ENCODE measurements at regions not wholly inside any gene's neighbourhood (a gene's known extent, or its start where the extent isn't known, plus 50 kb on each side); places are given as distances from the start of the nearest gene placed in this dataset.

GRCh38 chr10:105356626-105357025 lies 715.5 kb downstream of the SORCS3 start:
- ATAC-seq (ENCODE audit: low FRiP score), result no peak
- no peak for TF ChIP-seq CTCF (IDR thresholded peaks at IDR 0.05)

GRCh38 chr10:105354010-105354409 lies 712.9 kb downstream of the SORCS3 start:
- TF ChIP-seq CTCF (IDR thresholded peaks at IDR 0.05), result no peak
- ATAC-seq (ENCODE audit: low FRiP score) (no peak), DNase-seq (ENCODE audit: low spot score) (no peak)

More at GRCh38 chr10:105356626-105357025, 715.5 kb downstream of the SORCS3 start:
- no peak for DNase-seq (ENCODE audit: low spot score)

- ATAC-seq (ENCODE audit: low FRiP score) (no peak), DNase-seq (ENCODE audit: low spot score) (no peak)
- no peak for TF ChIP-seq CTCF (IDR thresholded peaks at IDR 0.05)
These were observed 711.7 kb downstream of the SORCS3 start for GRCh38 chr10:105352827-105353226.

GRCh38 chr10:105352281-105352680 lies 711.2 kb downstream of the SORCS3 start:
- no peak for TF ChIP-seq CTCF (IDR thresholded peaks at IDR 0.05)
- ATAC-seq (ENCODE audit: low FRiP score) (no peak), DNase-seq (ENCODE audit: low spot score) (no peak)

- no peak for TF ChIP-seq CTCF (IDR thresholded peaks at IDR 0.05)
- no peak for ATAC-seq (ENCODE audit: low FRiP score)
- no peak for DNase-seq (ENCODE audit: low spot score)
These were observed 710.1 kb downstream of the SORCS3 start for GRCh38 chr10:105351187-105351586.

GRCh38 chr10:105347487-105347886 lies 706.4 kb downstream of the SORCS3 start:
- DNase-seq (ENCODE audit: low spot score) (no peak), ATAC-seq (ENCODE audit: low FRiP score) (no peak)
- no peak for TF ChIP-seq CTCF (IDR thresholded peaks at IDR 0.05)

GRCh38 chr10:105342606-105343005 lies 701.5 kb downstream of the SORCS3 start:
- no peak for DNase-seq (ENCODE audit: low spot score)
- no peak for TF ChIP-seq CTCF (IDR thresholded peaks at IDR 0.05)
- ATAC-seq (ENCODE audit: low FRiP score), result no peak

Measured in omental fat pad (tissue), 3 donors.